ENCODE measurements at regions not wholly inside any gene's neighbourhood (a gene's known extent, or its start where the extent isn't known, plus 50 kb on each side); places are given as distances from the start of the nearest gene placed in this dataset.

- TF ChIP-seq CTCF (IDR thresholded peaks at IDR 0.05), result no peak
Observed at GRCh38 chr10:58932577-58933314, 243.7 kb upstream of the PHYHIPL start.

GRCh38 chr10:58936364-58936763 lies 240.1 kb upstream of the PHYHIPL start:
- TF ChIP-seq CTCF (IDR thresholded peaks at IDR 0.05), result no peak

GRCh38 chr10:58937423-58937822 lies 239.0 kb upstream of the PHYHIPL start:
- no peak for TF ChIP-seq CTCF (IDR thresholded peaks at IDR 0.05)

- TF ChIP-seq CTCF (IDR thresholded peaks at IDR 0.05), result no peak
Observed at GRCh38 chr10:58942724-58943123, 233.7 kb upstream of the PHYHIPL start.

- TF ChIP-seq CTCF (IDR thresholded peaks at IDR 0.05), result no peak
Observed at GRCh38 chr10:58943256-58943890, 233.1 kb upstream of the PHYHIPL start.

- no peak for TF ChIP-seq CTCF (IDR thresholded peaks at IDR 0.05)
Observed at GRCh38 chr10:58943960-58944359, 232.5 kb upstream of the PHYHIPL start.

- no peak for TF ChIP-seq CTCF (IDR thresholded peaks at IDR 0.05)
Observed at GRCh38 chr10:58948303-58948702, 228.1 kb upstream of the PHYHIPL start.
